HG03575 (cell line): ENCODE measurements at regions not wholly inside any gene's neighbourhood (a gene's known extent, or its start where the extent isn't known, plus 50 kb on each side); places are given as distances from the start of the nearest gene placed in this dataset.
"Not testable (repeated sequence)": the region's sequence is repeated elsewhere in the genome, so short reads cannot be mapped to it uniquely, and the experiment has no call there.

Experiments
- ATAC-seq: cut with Tn5 transposase; IDR thresholded peaks from one replicate; pipeline ENCODE4 v1.9.1; 2021; ENCODE audit not compliant: unreplicated experiment, insufficient number of reproducible peaks, low FRiP score; ENCODE audit errors: extremely low read depth

GRCh38 chr3:75295013-75295412, 369.1 kb upstream of the FRG2C start:
- ATAC-seq = no peak

GRCh38 chr3:75296858-75297257, 367.3 kb upstream of the FRG2C start:
- no peak for ATAC-seq

GRCh38 chr3:75300606-75301005, 363.5 kb upstream of the FRG2C start:
- no peak for ATAC-seq

GRCh38 chr3:75301050-75301449, 363.1 kb upstream of the FRG2C start:
- ATAC-seq = not testable (repeated sequence)

- ATAC-seq = no peak
Measured at GRCh38 chr3:75303741-75304140, 360.4 kb upstream of the FRG2C start.

- no peak for ATAC-seq
Measured at GRCh38 chr3:75305901-75306300, 358.2 kb upstream of the FRG2C start.

GRCh38 chr3:75311306-75311705, 352.8 kb upstream of the FRG2C start:
- not testable (repeated sequence) for ATAC-seq

GRCh38 chr3:75312469-75312868, 351.7 kb upstream of the FRG2C start:
- ATAC-seq = not testable (repeated sequence)

- not testable (repeated sequence) for ATAC-seq
Measured at GRCh38 chr3:75319776-75320175, 344.4 kb upstream of the FRG2C start.

GRCh38 chr3:75320369-75320768, 343.8 kb upstream of the FRG2C start:
- no peak for ATAC-seq

GRCh38 chr3:75321060-75321459, 343.1 kb upstream of the FRG2C start:
- ATAC-seq = no peak

- ATAC-seq = not testable (repeated sequence)
Measured at GRCh38 chr3:75323936-75324335, 340.2 kb upstream of the FRG2C start.

- no peak for ATAC-seq
Measured at GRCh38 chr3:75325716-75326115, 338.4 kb upstream of the FRG2C start.

- no peak for ATAC-seq
Measured at GRCh38 chr3:75327453-75327852, 336.7 kb upstream of the FRG2C start.

- ATAC-seq = no peak
Measured at GRCh38 chr3:75329476-75330097, 334.5 kb upstream of the FRG2C start.

GRCh38 chr3:75330446-75330845, 333.7 kb upstream of the FRG2C start:
- not testable (repeated sequence) for ATAC-seq

GRCh38 chr3:75332090-75332489, 332.0 kb upstream of the FRG2C start:
- ATAC-seq = not testable (repeated sequence)

- ATAC-seq = no peak
Measured at GRCh38 chr3:75332794-75333193, 331.3 kb upstream of the FRG2C start.

- ATAC-seq = no peak
Measured at GRCh38 chr3:75334299-75334698, 329.8 kb upstream of the FRG2C start.

- ATAC-seq = no peak
Measured at GRCh38 chr3:75337226-75337900, 326.8 kb upstream of the FRG2C start.

- ATAC-seq = no peak
Measured at GRCh38 chr3:75338342-75338741, 325.8 kb upstream of the FRG2C start.
